Endothelial cell of umbilical vein (primary cell): ENCODE measurements at regions not wholly inside any gene's neighbourhood (a gene's known extent, or its start where the extent isn't known, plus 50 kb on each side); places are given as distances from the start of the nearest gene placed in this dataset.

Experiments used
- BruUV-seq: library from RNA; stranded (reverse); fragments of 400-500 nt; replicated peaks from 2 replicates; lab custom pipeline; 2021; lab: Mats Ljungman, UMichigan
- CTCF ChIA-PET: fragments of 300-600, 350-600 bp; sonication (Branson Sonifier 250); formaldehyde crosslinking; loops from one replicate; lab custom pipeline; 2021; ENCODE audit warnings: antibody characterized with exemption, inconsistent platforms; lab: Charles Lee
- POLR2A ChIA-PET: fragments of 300-600, 350-600 bp; sonication (Branson Sonifier 250); formaldehyde crosslinking; loops from one replicate; lab custom pipeline; 2021; ENCODE audit warnings: antibody characterized with exemption, inconsistent platforms; lab: Charles Lee
- DNase-seq: peaks from one replicate; pipeline ENCODE4 v3.0.0-alpha.2; 2011; ENCODE audit warnings: low read depth, low spot score
- FAIRE-seq: peaks from 2 replicates; lab custom pipeline; 2011; peaks lifted over from hg19 to GRCh38; lab: Jason Lieb, UNC
- H2AFZ ChIP-seq: 2 replicates; pipeline ENCODE4 v1.6.0; 2012; ENCODE audit warnings: low read depth, low read length, control low read depth, inconsistent platforms
- H3K27ac ChIP-seq: 2 replicates; pipeline ENCODE4 v1.5.1; 2011; ENCODE audit warnings: low read depth, mild to moderate bottlenecking, control low read depth, low read length, moderate library complexity; ENCODE audit not compliant: insufficient read depth
- H3K27me3 ChIP-seq, 2 experiments: 2 replicates each; pipeline versions ENCODE4 v1.6.0 to v1.6.1; 2011; ENCODE audit warnings: low read length in 2 of 2, mixed read lengths in 1 of 2; ENCODE audit not compliant: control insufficient read depth in 2 of 2, insufficient read depth in 2 of 2
- H3K36me3 ChIP-seq, 2 experiments: 2 replicates in 1 of 2; 3 replicates in 1 of 2; pipeline ENCODE4 v1.5.1; 2011; ENCODE audit warnings: low read length in 2 of 2, mild to moderate bottlenecking in 1 of 2, moderate library complexity in 1 of 2; ENCODE audit not compliant: control insufficient read depth in 2 of 2, insufficient read depth in 2 of 2; ENCODE audit errors: extremely low read depth in 1 of 2
- H3K4me1 ChIP-seq: 3 replicates; pipeline ENCODE4 v1.5.1; 2011; ENCODE audit warnings: mild to moderate bottlenecking, low read length; ENCODE audit not compliant: control insufficient read depth, insufficient read depth; ENCODE audit errors: extremely low read depth
- H3K4me2 ChIP-seq: 2 replicates; pipeline ENCODE4 v1.6.1; 2011; ENCODE audit warnings: low read length, control low read depth, mixed read lengths; ENCODE audit not compliant: insufficient read depth
- H3K4me3 ChIP-seq, 3 experiments: fragments of 200-600 bp in 1 of 3; sonication (generic), shearing (Covaris generic) in 1 of 3; replicated peaks in 1 of 3; 2 replicates each; pipeline ENCODE4 v1.5.1; 2011 to 2016; ENCODE audit warnings: control low read depth in 3 of 3, low read length in 3 of 3, mild to moderate bottlenecking in 2 of 3, inconsistent platforms in 1 of 3, low read depth in 1 of 3, moderate library complexity in 1 of 3; ENCODE audit not compliant: insufficient read depth in 1 of 3
- H3K79me2 ChIP-seq: 2 replicates; pipeline ENCODE4 v1.6.0; 2012; ENCODE audit warnings: low read length, inconsistent platforms; ENCODE audit not compliant: control insufficient read depth, insufficient read depth
- H3K9ac ChIP-seq: replicated peaks from 2 replicates; pipeline ENCODE3; 2011; ENCODE audit warnings: low read length, control low read depth; ENCODE audit not compliant: insufficient read depth; ENCODE audit errors: extremely low read depth
- H3K9me1 ChIP-seq: replicated peaks from 3 replicates; pipeline ENCODE4 v1.6.0; 2011; ENCODE audit warnings: mild to moderate bottlenecking, low read length; ENCODE audit not compliant: control insufficient read depth, insufficient read depth; ENCODE audit errors: extremely low read depth
- H3K9me3 ChIP-seq: replicated peaks from 2 replicates; pipeline ENCODE4 v1.5.1; 2012; ENCODE audit warnings: low read length, inconsistent platforms; ENCODE audit not compliant: control insufficient read depth, insufficient read depth
- H4K20me1 ChIP-seq: replicated peaks from 2 replicates; pipeline ENCODE3; 2011; ENCODE audit warnings: mild to moderate bottlenecking, low read length; ENCODE audit not compliant: control insufficient read depth, insufficient read depth; ENCODE audit errors: extremely low read depth
- EZH2 ChIP-seq: IDR thresholded peaks from 2 replicates; pipeline ENCODE4 v1.6.1; 2012; ENCODE audit warnings: borderline replicate concordance, low read depth, mild to moderate bottlenecking, moderate library complexity, low read length, inconsistent platforms; ENCODE audit not compliant: severe bottlenecking
- FOS ChIP-seq: IDR thresholded peaks from 2 replicates; pipeline ENCODE4 v1.6.1; 2011; ENCODE audit warnings: mild to moderate bottlenecking, low read length, moderate library complexity, borderline replicate concordance; ENCODE audit not compliant: insufficient read depth
- GATA2 ChIP-seq: IDR thresholded peaks from 2 replicates; pipeline ENCODE4 v1.7.0; 2011; ENCODE audit warnings: low read depth, mild to moderate bottlenecking, moderate library complexity, mixed read lengths, low read length; ENCODE audit not compliant: insufficient read length, insufficient read depth
- JUN ChIP-seq: IDR thresholded peaks from 2 replicates; pipeline ENCODE4 v1.6.1; 2011; ENCODE audit warnings: borderline replicate concordance, low read depth; ENCODE audit not compliant: insufficient read length, insufficient read depth
- MYC ChIP-seq: IDR thresholded peaks from one replicate; pipeline ENCODE4 v1.6.1; 2011; ENCODE audit warnings: mild to moderate bottlenecking, low read depth, low read length
- POLR2A ChIP-seq: IDR thresholded peaks from 2 replicates; pipeline ENCODE4 v1.6.1; 2012; ENCODE audit warnings: low read depth, mild to moderate bottlenecking, control low read depth, low read length
- POLR2AphosphoS5 ChIP-seq: IDR thresholded peaks from 2 replicates; pipeline ENCODE4 v1.6.1; 2012; ENCODE audit warnings: low read depth, mild to moderate bottlenecking, control low read depth, low read length, moderate library complexity; ENCODE audit not compliant: insufficient read depth
- dilution Hi-C: fragments of 300-500 bp; cut with MboI; formaldehyde crosslinking; loops from one replicate; pipeline ENCODE4 v1.15.0; 2019; ENCODE audit warnings: low sequenced_read_pairs; ENCODE audit not compliant: extremely low pct_ligation_motif_present
- intact Hi-C: fragments of 100-400 bp; cut with micrococcal nuclease; formaldehyde crosslinking; loops from one replicate; pipeline ENCODE4 v1.10.0; 2022
- TF ChIP-seq, protein P1 (sequence below), 2 donors: IDR thresholded peaks; 1 replicate in 1 of 2; 2 replicates in 1 of 2; pipeline ENCODE4 v1.5.1; 2011; ENCODE audit warnings: low read length in 2 of 2, mild to moderate bottlenecking in 2 of 2, moderate library complexity in 2 of 2, control low read depth in 1 of 2, inconsistent platforms in 1 of 2, low read depth in 1 of 2; ENCODE audit not compliant: insufficient read depth in 1 of 2; ENCODE audit errors: extremely low read depth in 1 of 2
- TF ChIP-seq, protein P2 (sequence below): IDR thresholded peaks from 2 replicates; pipeline ENCODE4 v1.6.1; 2011; ENCODE audit not compliant: insufficient read depth, insufficient read length

DNA sequence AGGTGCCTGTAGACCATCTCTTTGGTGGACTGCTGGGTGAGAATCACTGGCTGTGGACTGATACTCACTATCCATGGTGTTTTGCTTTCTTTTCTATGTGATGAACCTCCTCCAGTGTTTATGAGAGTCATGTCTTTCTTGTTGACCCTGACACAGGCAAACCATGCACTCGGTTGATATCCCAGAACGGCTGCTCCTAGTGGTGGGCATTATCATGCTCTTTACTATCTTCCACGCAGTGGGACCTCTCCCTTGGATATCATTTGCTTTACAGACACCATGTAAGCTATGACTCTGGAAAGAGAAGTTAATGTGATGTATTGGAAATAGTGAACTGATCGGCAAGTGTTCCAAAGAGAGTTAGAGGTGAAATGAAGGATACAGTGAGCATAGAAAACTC, 1455.6 kb downstream of the BRINP3 start:
- intact Hi-C loops: no loop called here

DNA sequence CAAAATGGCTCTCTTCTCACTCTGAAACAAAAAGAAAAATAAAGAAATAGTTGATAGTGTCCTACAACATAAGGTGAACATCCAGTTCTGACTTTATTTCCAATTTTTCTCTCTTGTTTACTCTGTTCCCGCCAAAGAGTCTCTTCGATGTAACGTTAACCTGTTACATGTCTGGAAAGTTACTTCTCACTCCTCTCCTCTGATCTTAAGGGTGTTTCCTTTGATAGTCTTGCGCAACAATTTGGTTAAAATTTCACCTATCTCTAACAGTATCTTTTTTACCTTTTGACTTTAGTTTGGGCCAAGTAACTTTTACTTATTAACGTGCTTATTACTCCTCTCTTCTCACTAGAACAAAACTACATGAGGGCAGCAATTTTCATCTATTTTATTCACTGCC, 1450.2 kb downstream of the BRINP3 start:
- no peaks in the 10 kb centered on the region for H3K36me3 ChIP-seq
- H3K9ac ChIP-seq: no peak overlapping the region
- no peak overlapping the region for H2AFZ ChIP-seq
- H3K27me3 ChIP-seq: no peaks in the 10 kb centered on the region
- CTCF ChIA-PET: no interaction called here
- dilution Hi-C loops: no loop called here
- H3K9me1 ChIP-seq: no peaks in the 10 kb centered on the region
- FAIRE-seq (no peak), DNase-seq (no peak)
- intact Hi-C loops: no loop called here
- TF ChIP-seq EZH2: no peak
- no peak for TF ChIP-seq MYC
- TF ChIP-seq POLR2A: no peak
- no peak for TF ChIP-seq GATA2
- TF ChIP-seq FOS: no peak
- TF ChIP-seq, protein P1, sequence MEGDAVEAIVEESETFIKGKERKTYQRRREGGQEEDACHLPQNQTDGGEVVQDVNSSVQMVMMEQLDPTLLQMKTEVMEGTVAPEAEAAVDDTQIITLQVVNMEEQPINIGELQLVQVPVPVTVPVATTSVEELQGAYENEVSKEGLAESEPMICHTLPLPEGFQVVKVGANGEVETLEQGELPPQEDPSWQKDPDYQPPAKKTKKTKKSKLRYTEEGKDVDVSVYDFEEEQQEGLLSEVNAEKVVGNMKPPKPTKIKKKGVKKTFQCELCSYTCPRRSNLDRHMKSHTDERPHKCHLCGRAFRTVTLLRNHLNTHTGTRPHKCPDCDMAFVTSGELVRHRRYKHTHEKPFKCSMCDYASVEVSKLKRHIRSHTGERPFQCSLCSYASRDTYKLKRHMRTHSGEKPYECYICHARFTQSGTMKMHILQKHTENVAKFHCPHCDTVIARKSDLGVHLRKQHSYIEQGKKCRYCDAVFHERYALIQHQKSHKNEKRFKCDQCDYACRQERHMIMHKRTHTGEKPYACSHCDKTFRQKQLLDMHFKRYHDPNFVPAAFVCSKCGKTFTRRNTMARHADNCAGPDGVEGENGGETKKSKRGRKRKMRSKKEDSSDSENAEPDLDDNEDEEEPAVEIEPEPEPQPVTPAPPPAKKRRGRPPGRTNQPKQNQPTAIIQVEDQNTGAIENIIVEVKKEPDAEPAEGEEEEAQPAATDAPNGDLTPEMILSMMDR (IDR thresholded peaks at IDR 0.05; ENCODE audit: extremely low read depth in 1 of 2, insufficient read depth in 1 of 2, low read depth in 1 of 2, low read length in 2 of 2): no peak
- TF ChIP-seq JUN: no peak
- TF ChIP-seq POLR2AphosphoS5: no peak
- TF ChIP-seq, protein P2, sequence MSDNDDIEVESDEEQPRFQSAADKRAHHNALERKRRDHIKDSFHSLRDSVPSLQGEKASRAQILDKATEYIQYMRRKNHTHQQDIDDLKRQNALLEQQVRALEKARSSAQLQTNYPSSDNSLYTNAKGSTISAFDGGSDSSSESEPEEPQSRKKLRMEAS: no peak
- no peak overlapping the region for H3K4me2 ChIP-seq
- H3K27ac ChIP-seq: no peak overlapping the region
- no peak overlapping the region for H3K4me3 ChIP-seq
- no peaks in the 10 kb centered on the region for H3K4me1 ChIP-seq
- no peaks in the 10 kb centered on the region for H3K9me3 ChIP-seq
- H4K20me1 ChIP-seq: no peaks in the 10 kb centered on the region
- no peaks in the 10 kb centered on the region for H3K79me2 ChIP-seq
- BruUV-seq: no TSS peak
- POLR2A ChIA-PET: no interaction called here

More for the DNA sequence above, 1455.6 kb downstream of the BRINP3 start:
- Histone ChIP-seq H3K4me1 (no peaks in the 10 kb centered on the region), H3K9me1 (no peaks in the 10 kb centered on the region), H3K79me2 (no peaks in the 10 kb centered on the region), H3K27me3 (no peaks in the 10 kb centered on the region), H3K4me3 (no peak overlapping the region), H3K9ac (no peak overlapping the region), H3K36me3 (no peaks in the 10 kb centered on the region), H3K27ac (no peak overlapping the region), H4K20me1 (no peaks in the 10 kb centered on the region), H3K9me3 (no peaks in the 10 kb centered on the region), H3K4me2 (no peak overlapping the region), H2AFZ (no peak overlapping the region)
- no TSS peak for BruUV-seq
- TF ChIP-seq POLR2A: no peak
- TF ChIP-seq JUN: no peak
- TF ChIP-seq EZH2: no peak
- TF ChIP-seq GATA2: no peak
- TF ChIP-seq FOS: no peak
- TF ChIP-seq MYC: no peak
- TF ChIP-seq, protein P2: no peak
- TF ChIP-seq POLR2AphosphoS5: no peak
- ChIA-PET POLR2A (no interaction called here), CTCF (no interaction called here)
- dilution Hi-C loops: no loop called here
- DNase-seq (no peak), FAIRE-seq (no peak)
